Neuron (in vitro differentiated cells): ENCODE measurements at regions not wholly inside any gene's neighbourhood (a gene's known extent, or its start where the extent isn't known, plus 50 kb on each side); places are given as distances from the start of the nearest gene placed in this dataset.

Experiments used
- H2AFZ ChIP-seq: one replicate; pipeline ENCODE4 v1.6.1; 2013; ENCODE audit warnings: low read depth, mild to moderate bottlenecking, inconsistent platforms, low read length, moderate library complexity
- H3K27me3 ChIP-seq: one replicate; pipeline ENCODE4 v1.6.1; 2013; ENCODE audit warnings: low read length; ENCODE audit not compliant: insufficient read depth
- H3K36me3 ChIP-seq: one replicate; pipeline ENCODE4 v1.6.1; 2013; ENCODE audit warnings: low read length; ENCODE audit not compliant: insufficient read depth
- H3K4me1 ChIP-seq: one replicate; pipeline ENCODE4 v1.6.1; 2013; ENCODE audit warnings: low read length; ENCODE audit not compliant: insufficient read depth
- H3K4me3 ChIP-seq: 2 replicates; pipeline ENCODE4 v1.5.1; 2013; ENCODE audit warnings: mild to moderate bottlenecking, low read length, moderate library complexity
- H3K9me3 ChIP-seq: one replicate; pipeline ENCODE4 v1.6.1; 2013; ENCODE audit warnings: low read length

DNA sequence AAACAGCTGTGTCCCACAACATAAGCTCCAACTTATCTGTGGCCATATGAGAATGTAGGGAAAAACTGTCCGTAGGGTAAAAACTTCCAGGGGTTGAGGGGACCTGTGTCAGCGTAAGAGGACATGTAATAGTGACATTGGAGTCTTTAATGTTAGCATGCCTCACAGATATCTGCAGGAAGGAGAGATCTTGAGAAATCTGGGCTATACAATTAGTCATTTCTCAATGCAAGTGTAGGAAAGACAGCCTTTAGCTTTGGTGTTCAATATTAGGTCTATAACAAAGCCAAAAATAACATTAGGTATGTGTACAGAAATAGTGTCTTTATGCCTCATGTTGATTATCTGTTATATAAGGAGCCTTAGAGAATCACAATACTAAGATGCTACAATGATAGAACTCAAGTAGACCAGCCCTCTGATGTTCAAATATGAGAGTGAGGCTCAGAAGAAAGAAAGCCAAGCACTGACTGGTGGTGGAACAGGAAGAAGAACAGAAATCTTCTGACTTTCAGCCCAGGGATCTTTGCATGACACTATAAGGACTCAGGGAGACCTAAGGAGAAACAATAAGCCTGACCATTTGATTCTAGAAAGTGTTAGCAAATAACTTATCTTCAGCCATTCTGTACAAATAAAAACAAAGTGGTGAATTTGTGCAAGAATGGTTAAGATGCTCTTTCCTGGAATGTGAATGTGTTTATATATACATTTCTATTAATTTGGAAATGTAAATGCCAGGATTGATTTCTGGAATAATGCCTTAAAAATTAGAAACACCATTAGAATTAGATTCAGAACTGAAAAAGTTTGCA is 152.6 kb downstream of the ZC3H11B start:
- H3K36me3 ChIP-seq = no peaks in the 10 kb centered on the region
- no peak overlapping the region for H2AFZ ChIP-seq
- no peak overlapping the region for H3K4me3 ChIP-seq
- H3K9me3 ChIP-seq = no peaks in the 10 kb centered on the region
- H3K27me3 ChIP-seq = no peaks in the 10 kb centered on the region
- no peaks in the 10 kb centered on the region for H3K4me1 ChIP-seq

DNA sequence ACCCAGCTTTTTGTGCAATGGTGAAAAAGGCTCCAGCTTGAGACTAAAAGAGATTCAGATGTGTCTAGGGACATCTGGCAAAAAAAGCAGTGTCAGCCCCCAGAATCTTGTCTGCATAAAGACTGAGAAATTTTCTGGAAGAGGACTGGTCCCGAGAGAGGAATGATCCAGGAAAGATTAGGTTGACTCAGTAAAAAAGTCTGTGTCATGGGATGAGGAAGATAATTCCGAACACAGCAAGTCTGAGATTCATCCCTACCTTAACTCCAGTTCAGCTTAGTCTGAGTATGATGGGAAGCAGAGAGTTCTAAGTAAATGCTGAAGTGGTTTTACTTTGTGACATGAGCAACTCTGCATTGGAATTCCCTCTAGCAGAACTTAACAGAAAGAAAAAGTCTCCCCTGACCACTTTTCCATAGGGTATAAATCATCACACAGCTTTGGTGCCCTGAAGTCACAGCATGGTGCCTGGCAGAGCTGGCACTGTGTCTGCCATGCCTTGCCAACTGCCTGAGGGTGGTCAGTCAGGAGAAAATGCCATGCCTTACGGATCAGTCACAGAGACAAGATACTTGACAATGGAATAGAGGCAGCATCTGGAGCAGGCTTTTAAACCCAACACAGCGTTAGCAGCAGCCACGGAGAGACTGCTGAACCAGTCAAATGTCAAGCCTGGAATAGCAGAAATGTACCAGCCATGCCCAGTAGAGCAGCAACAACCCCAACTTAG is 153.4 kb downstream of the ZC3H11B start:
- H3K4me1 ChIP-seq = no peaks in the 10 kb centered on the region
- H3K36me3 ChIP-seq = no peaks in the 10 kb centered on the region
- H3K4me3 ChIP-seq = no peak overlapping the region
- no peak overlapping the region for H2AFZ ChIP-seq
- H3K9me3 ChIP-seq = no peaks in the 10 kb centered on the region
- no peaks in the 10 kb centered on the region for H3K27me3 ChIP-seq

DNA sequence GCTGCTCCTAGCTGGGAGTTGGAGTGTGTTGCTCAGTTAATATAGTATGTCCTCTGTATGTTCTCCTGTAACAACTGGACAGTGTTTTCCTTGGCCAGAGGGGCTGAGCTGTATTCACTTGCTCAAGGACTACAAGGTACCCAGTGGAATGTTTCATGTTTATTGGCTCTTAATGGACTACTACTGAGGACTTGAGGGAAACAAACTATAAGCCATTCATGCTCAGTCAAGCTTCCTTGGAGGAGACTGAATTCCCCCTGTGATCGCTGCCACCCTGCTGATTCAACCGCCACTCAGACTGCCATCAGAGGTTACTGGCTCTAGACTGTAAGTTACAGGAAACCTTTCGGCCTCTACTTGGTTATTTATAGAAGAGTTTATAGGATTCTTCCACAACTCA is 166.6 kb downstream of the ZC3H11B start:
- H3K4me1 ChIP-seq = peaks cover 3% of the 10 kb centered on the region
- H3K4me3 ChIP-seq = no peak overlapping the region
- H3K36me3 ChIP-seq = no peaks in the 10 kb centered on the region
- no peaks in the 10 kb centered on the region for H3K9me3 ChIP-seq
- H2AFZ ChIP-seq = no peak overlapping the region
- no peaks in the 10 kb centered on the region for H3K27me3 ChIP-seq

DNA sequence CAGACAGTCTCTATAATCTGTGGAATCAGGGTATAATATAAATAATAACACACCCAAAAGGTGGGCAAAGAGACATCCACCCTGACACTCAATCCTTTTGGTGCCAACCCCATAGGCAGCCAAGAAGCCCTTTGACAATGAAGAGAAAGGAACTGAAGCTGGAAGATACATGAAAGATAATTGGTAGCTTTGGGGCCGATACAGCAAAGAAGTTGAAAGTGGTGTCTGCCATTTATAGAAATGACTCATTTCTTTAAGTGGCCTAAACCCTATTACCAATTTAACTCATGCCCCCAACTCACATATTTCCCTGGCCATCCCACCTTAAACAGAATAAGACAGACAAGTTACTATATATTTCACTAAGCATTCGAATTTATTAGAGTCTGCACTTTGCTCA is 167.0 kb downstream of the ZC3H11B start:
- Histone ChIP-seq H3K9me3 (no peaks in the 10 kb centered on the region), H3K36me3 (no peaks in the 10 kb centered on the region), H3K27me3 (no peaks in the 10 kb centered on the region), H2AFZ (no peak overlapping the region), H3K4me3 (no peak overlapping the region), H3K4me1 (peaks cover 3% of the 10 kb centered on the region)

DNA sequence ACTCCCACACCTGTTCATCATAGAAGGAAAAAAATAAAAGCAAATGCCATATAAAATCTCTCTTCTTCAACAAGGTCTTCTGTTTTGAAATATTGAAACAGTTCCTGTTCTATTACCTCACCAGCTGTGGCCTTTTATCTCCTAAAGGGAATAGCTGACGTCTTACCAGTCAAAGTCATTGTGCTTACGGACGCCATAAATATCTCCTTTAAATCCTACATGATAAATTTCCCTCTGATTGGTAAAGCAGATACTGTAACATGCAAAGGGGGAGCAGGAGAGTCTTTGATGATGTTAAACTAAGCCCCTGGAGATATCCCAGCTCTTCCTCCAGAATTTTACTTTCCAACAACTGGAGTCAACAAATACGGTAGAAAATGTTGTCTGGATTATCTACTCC is 168.4 kb downstream of the ZC3H11B start:
- H3K4me1 ChIP-seq = peaks cover 3% of the 10 kb centered on the region
- H2AFZ ChIP-seq = no peak overlapping the region
- H3K4me3 ChIP-seq = no peak overlapping the region
- no peaks in the 10 kb centered on the region for H3K27me3 ChIP-seq
- no peaks in the 10 kb centered on the region for H3K36me3 ChIP-seq
- H3K9me3 ChIP-seq = no peaks in the 10 kb centered on the region

DNA sequence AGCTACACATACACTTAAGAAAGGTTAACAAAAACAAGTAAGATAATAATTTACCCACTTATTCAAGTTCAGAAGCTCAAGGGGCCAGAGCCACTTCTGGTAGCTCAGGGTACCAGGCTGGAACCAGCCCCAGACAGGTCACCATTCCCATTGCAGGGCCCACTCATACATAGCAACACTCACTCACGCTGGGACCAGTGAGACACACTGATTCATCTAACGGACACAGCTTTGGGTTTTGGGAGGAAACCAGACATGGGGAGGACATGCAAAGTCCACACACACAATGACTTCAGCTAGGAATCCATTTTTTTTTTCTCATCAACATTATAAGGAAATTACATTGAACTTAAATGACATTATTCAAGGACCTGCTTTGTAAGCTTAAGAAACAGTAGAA is 169.1 kb downstream of the ZC3H11B start:
- Histone ChIP-seq H3K4me3 (no peak overlapping the region), H2AFZ (no peak overlapping the region), H3K9me3 (no peaks in the 10 kb centered on the region), H3K36me3 (no peaks in the 10 kb centered on the region), H3K27me3 (no peaks in the 10 kb centered on the region), H3K4me1 (peaks cover 3% of the 10 kb centered on the region)

DNA sequence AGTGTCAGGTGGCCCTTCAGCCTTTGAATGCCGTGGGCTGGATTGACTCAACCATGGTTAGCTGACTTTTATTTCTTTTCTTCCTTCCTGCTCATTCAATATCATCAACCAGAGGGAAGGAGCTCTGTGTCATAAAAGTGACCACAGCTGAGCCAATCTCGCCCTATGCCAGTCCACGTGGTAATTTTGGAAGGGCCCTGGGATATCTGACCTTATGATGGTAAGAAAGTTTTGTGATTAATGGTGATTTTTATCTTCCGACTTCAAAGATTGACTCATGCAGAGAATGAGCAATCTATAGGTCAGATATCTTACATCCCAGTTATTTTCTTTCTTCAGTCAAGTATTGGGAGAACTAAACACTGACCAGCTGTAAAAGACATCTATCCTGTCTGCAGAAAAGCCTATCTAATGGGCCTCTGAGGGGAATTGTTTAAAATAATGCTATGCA is 170.3 kb downstream of the ZC3H11B start:
- Histone ChIP-seq H3K27me3 (no peaks in the 10 kb centered on the region), H2AFZ (no peak overlapping the region), H3K4me1 (peaks cover 3% of the 10 kb centered on the region)

DNA sequence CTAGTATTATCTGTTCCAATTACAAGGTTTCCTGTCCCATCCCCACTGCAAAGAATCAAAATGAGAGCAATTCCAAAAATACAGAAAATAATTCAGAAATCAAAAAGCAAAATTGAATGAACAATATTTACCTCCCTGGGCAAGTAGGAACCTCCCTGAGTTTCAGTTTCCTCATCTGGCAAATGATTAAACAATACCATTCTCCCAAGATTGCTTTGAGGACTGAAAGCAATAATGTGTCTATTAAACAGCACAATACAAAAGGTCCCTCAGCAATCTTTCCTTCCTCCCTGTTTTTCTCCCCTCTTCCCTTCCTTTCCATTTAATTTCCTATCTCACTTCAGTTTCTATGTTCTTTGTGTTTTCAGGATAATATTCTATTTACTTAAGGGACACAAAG is 171.0 kb downstream of the ZC3H11B start:
- Histone ChIP-seq H3K9me3 (no peaks in the 10 kb centered on the region), H3K4me1 (peaks cover 3% of the 10 kb centered on the region), H3K4me3 (no peak overlapping the region), H2AFZ (no peak overlapping the region), H3K27me3 (no peaks in the 10 kb centered on the region), H3K36me3 (no peaks in the 10 kb centered on the region)

More for the DNA sequence above, 170.3 kb downstream of the ZC3H11B start:
- Histone ChIP-seq H3K36me3 (no peaks in the 10 kb centered on the region), H3K4me3 (no peak overlapping the region), H3K9me3 (no peaks in the 10 kb centered on the region)

DNA sequence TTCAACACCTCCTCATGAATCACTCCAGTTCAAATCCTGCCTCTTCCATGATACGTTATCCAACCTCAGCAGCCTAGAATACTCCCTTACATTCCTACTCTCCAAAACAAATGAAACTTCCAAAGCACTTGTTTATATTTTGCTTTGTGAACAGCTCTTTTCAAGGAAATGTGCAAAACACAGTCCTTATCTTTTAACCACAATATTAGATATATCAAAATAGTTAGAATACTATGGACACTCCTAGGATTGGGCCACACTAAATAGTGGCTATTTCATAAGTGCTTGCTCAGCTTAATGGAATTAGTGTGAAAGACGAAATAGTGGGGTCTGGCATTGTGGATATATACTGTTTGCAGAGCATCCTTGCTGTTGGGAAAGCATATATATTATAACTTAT is 173.5 kb downstream of the ZC3H11B start:
- H2AFZ ChIP-seq = no peak overlapping the region
- no peaks in the 10 kb centered on the region for H3K9me3 ChIP-seq
- no peaks in the 10 kb centered on the region for H3K27me3 ChIP-seq
- H3K36me3 ChIP-seq = no peaks in the 10 kb centered on the region
- peaks cover 3% of the 10 kb centered on the region for H3K4me1 ChIP-seq
- H3K4me3 ChIP-seq = no peak overlapping the region

DNA sequence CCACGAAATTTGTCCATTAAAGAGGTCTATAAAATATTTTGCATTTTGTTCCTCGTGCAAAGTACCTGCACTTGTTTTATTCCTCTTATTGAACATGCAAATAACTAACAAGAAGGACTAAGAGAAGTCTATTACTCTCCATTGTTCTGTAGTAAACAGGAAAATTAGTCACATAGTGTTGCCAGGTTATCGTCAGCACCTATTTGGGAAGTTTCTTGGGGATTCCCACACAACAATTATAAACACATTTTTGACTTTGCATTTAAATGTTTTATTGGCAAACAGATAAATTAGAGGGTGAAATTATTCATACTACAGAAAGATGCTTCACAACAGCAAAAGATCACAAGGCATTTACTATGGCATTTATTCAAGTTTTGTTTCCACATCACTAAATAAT is 174.5 kb downstream of the ZC3H11B start:
- Histone ChIP-seq H3K27me3 (no peaks in the 10 kb centered on the region), H3K4me3 (no peak overlapping the region), H3K9me3 (no peaks in the 10 kb centered on the region), H3K4me1 (peaks cover 3% of the 10 kb centered on the region), H3K36me3 (no peaks in the 10 kb centered on the region), H2AFZ (no peak overlapping the region)

DNA sequence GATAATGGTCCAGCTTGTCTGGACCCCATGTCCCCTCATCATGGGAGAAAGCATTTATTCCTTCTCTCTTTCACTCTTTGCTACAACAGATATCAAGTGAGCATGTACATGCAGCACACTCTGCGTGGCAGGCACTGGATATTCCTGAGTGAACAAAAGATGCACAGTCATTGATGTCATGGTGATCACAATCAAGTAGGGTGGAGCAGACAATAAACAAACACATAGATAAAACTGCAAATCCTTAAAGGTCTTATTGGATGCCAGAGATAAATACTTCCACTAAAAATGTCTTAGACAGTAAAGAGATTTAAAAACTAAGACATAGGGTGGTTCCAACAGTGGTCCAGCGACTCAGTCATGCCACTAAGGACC is 178.0 kb downstream of the ZC3H11B start:
- H3K4me1 ChIP-seq = peaks cover 5% of the 10 kb centered on the region
- H2AFZ ChIP-seq = no peak overlapping the region
- no peaks in the 10 kb centered on the region for H3K9me3 ChIP-seq
- no peak overlapping the region for H3K4me3 ChIP-seq
- no peaks in the 10 kb centered on the region for H3K27me3 ChIP-seq
- no peaks in the 10 kb centered on the region for H3K36me3 ChIP-seq

DNA sequence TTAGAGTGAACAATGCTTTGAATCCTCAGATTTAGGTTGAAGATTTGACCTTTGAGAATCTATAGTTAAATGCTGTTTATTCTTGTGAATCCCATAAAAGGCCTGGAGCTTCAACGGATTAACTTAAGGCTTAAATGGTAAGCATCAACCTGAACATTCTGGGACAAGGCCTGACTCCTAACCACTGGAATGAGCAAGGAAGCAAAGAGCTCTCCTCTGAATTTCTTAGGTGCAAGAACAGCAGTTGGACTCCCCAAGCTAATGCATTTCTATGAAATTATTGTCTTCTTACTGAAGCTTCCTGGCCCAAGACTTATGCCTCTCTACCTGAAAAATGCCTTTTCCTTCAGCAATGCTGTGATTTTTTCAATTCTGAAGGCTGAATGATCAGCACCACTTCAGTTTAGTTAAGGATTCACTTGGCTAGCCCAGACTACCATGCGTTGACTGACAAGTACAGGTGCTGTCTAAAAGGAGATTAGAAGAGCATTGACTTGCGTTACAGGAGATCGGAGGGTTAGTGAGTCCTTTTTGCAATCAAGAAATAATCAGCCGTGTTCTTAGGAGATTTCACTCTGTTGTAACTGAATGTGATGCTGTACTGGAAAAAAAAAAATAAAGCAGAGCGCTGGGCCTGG is 178.5 kb downstream of the ZC3H11B start:
- H3K9me3 ChIP-seq = no peaks in the 10 kb centered on the region
- peaks cover 5% of the 10 kb centered on the region for H3K4me1 ChIP-seq
- H3K36me3 ChIP-seq = no peaks in the 10 kb centered on the region
- H3K27me3 ChIP-seq = no peaks in the 10 kb centered on the region
- H2AFZ ChIP-seq = no peak overlapping the region
- no peak overlapping the region for H3K4me3 ChIP-seq

DNA sequence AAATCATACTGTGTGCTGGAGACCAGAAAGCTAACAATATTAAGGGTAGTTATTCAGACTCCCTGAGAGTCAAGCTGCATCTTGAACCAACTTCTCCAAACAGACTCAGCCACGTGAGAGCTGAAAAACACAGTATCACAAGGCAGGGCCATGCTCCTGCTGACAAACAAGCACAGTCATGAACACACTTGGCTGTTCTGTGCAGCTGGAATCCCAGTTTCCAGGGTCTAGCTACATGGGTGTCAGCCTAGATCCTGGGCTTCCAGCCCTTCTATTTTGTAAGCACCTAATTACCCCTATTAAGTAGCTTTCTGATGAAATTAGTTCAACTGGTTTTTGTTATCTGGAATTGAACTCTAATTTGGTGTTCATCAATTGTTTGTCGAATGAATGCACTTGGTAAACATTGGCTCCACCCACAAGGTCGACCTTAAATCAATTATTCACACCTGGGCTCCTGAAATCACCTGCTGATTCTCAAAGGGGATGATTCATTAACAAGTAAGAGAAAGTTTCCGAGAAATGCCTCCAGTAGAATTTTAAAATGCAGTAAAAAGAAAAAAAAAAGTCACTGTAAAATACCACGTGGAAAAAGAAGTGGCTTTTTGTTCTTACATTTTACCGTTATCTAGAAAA is 179.3 kb downstream of the ZC3H11B start:
- no peaks in the 10 kb centered on the region for H3K27me3 ChIP-seq
- no peak overlapping the region for H3K4me3 ChIP-seq
- H3K9me3 ChIP-seq = no peaks in the 10 kb centered on the region
- H3K4me1 ChIP-seq = peaks cover 5% of the 10 kb centered on the region
- H2AFZ ChIP-seq = no peak overlapping the region
- H3K36me3 ChIP-seq = no peaks in the 10 kb centered on the region
